GOT3 (cell line): ENCODE measurements at regions not wholly inside any gene's neighbourhood (a gene's known extent, or its start where the extent isn't known, plus 50 kb on each side); places are given as distances from the start of the nearest gene placed in this dataset.

Experiments
- DNase-seq: peaks from one replicate; lab custom pipeline; 2025; ENCODE audit warnings: mixed read lengths; lab: John Stamatoyannopoulos, UW

DNA sequence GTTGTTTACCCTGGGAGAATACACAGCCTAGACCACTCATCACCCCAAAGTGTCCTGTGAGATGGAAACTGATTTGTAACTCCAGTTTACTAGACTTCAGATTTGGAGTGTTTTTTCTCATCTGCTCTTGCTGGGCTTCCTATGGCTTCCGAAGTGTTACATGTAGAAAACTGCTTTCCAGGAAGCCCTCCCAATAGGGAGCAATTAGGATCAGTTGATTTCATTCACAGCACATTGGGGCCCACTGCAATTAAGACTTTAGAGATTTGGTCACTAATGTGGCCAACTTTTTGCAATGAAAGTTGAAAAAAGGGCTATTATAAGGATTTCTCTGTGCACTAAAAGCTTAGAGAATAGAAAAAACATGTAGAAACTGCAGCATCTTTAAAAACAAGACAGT, 656.6 kb upstream of the CHAC2 start:
- no peak for DNase-seq

- DNase-seq, result no peak
Observed at GRCh38 chr2:53108246-53108645, 659.4 kb upstream of the CHAC2 start.

GRCh38 chr2:53104263-53104662, 663.3 kb upstream of the CHAC2 start:
- no peak for DNase-seq

DNA sequence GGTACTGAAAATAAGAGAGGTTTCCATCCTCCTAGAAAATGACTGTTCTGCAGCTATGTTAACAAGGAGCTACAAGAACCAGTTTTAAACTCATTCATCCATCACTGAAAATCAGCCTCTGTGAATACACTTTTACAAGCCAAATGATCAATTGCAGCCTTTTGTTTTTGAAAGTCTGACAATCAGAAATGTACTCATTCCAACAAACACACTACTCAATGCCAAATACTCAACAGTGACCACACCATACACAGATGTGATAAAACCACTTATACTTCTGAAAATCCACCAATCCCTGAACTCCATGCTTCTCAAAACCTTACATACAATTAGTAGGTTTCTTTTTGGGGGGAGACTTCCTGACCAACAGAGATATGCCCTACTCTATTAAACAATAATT, 663.9 kb upstream of the CHAC2 start:
- DNase-seq, result no peak

GRCh38 chr2:53098696-53099078, 668.9 kb upstream of the CHAC2 start:
- no peak for DNase-seq

DNA sequence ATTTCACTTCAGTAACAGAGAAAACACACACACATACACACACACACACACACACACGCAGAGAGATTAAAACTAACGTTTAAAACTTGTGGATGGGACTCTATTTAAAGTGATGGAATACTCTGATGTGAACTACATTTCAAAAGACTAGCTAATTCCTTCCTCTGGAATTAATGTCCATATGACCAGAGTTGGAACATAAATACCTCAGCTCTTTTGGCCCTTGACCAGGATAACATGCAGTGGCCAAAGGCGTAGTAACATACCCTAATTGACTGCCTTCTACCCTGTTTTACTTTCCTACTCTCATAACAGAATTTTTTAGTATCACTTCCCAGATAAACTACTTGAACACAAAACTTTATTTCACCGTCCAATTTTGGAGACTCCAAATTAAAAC, 671.3 kb upstream of the CHAC2 start:
- no peak for DNase-seq

DNA sequence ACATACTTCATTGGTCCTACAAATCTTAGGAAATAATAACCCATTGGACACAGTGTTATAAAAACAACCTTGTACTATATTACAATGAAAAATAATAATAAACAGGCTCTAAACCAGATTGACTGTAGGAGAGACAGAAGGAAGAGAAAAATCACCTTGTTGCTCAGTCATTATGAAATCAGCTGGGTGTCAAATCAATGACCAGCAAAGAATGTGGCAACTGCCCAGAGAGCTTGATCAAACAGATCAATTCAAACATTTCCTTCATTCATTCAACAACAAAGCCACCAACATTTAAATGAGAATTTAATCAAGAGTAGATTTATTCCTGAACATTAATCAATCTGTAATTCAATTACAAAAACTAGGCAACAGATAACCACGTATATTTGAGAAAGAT, 671.9 kb upstream of the CHAC2 start:
- DNase-seq, result no peak

- no peak for DNase-seq
Observed at GRCh38 chr2:53095227-53095626, 672.4 kb upstream of the CHAC2 start.

DNA sequence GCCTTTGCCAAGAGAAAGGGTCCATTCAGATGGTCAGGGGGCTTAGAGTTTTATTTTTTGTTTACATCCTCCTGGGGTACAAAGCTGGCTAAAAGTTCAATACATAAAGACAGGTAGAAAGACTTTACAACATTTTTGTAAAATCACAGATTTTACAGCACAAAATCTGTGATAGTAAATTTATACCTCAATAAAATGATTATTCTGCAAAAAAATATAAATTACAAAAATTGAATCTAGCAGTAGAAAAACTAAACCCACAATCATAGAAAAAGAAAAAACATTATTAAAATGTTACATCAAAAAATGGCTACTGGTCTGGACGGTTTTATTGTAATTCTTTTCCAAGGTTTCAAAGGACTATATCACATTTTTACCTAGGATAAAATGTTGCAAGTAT, 674.2 kb upstream of the CHAC2 start:
- DNase-seq, result no peak

GRCh38 chr2:53091183-53091582, 676.4 kb upstream of the CHAC2 start:
- DNase-seq, result no peak

DNA sequence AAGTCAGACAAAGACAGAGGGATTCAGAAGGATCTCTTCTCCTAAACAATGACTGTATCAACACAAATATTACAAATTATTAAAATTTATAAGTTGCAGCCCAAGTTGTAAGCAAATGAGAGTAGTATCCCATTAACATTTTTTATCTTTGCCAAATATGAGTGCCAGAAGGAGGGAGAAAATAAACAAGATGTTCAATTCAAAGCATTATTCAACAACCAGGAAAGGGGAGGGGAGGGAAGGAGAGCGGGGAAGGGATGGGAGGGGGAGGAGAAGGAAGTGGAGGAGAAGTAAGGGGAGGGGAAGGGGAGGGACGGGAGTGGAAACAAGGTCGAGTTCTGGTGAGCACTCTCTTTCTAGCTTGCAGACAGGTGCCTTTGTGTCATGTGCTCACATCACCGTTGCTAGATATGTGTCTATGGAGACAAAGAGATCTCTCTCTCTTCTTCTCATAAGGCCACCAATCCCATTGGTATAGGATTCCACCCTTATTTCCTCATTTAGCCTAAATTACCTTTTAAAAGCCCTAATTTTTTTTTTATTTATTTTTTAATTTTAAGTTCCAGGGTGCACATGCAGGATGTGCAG, 679.6 kb upstream of the CHAC2 start:
- no peak for DNase-seq

- no peak for DNase-seq
Observed at GRCh38 chr2:53087262-53087873, 680.2 kb upstream of the CHAC2 start.

GRCh38 chr2:53077413-53077812, 690.2 kb upstream of the CHAC2 start:
- DNase-seq, result no peak

GRCh38 chr2:53075760-53076159, 691.8 kb upstream of the CHAC2 start:
- DNase-seq, result no peak

GRCh38 chr2:53067533-53067932, 700.1 kb upstream of the CHAC2 start:
- no peak for DNase-seq

- DNase-seq, result no peak
Observed at GRCh38 chr2:53067056-53067455, 700.5 kb upstream of the CHAC2 start.

DNA sequence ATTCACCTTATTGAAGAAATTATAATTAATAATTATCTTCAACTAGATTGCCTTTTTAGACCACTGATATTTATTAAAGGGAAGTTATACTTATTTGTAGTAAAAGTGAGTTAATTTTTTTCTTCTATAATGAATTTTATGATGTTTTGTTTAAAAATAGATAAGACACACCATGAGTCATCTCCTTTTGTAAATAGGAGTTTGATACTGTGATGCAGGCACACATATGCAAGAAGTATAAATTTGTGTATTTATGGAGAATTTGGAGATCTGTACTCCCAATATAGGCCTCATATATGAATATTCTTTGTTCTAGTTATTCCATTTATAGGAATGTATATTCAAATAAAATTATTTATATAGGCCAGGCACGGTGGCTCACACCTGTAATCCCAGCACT, 703.5 kb upstream of the CHAC2 start:
- DNase-seq, result no peak

DNA sequence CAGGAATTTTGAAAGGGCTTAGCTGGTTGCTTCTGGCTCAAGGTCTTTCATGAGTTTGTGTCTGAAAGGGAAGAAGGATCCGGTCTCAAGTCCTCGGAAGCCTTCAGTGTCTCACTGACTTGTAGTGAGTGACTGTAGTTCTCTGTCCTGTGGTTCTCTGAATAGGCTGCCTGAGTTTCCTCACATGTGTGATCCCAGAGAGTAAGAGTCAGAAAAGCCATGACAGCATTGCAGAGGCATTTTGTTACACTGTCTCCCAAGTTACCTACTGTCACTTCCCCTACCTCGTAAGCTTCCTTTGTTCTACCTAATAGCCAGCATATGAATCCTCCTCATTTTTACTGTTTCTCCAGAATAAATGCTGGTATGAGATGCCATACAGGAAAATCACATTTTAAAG, 709.1 kb upstream of the CHAC2 start:
- no peak for DNase-seq

GRCh38 chr2:53053937-53054336, 713.7 kb upstream of the CHAC2 start:
- no peak for DNase-seq

DNA sequence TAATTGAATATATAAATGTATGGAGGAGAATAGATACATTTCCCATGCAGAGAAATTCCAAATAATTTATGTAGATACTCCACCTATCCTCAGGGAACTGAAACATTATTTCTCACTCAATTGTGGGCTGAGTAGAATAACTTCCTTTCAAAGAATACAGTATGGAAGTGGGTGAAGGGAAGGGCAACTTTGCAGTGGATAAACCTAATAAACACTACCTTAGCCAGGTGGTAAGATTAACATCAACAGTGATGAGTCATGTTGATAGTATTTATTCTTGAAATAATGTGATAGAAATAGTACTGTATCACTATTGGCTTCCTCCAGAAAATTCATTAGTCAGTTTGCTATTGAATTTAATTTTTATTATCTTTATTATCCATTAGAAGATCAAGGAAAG, 716.4 kb upstream of the CHAC2 start:
- no peak for DNase-seq

DNA sequence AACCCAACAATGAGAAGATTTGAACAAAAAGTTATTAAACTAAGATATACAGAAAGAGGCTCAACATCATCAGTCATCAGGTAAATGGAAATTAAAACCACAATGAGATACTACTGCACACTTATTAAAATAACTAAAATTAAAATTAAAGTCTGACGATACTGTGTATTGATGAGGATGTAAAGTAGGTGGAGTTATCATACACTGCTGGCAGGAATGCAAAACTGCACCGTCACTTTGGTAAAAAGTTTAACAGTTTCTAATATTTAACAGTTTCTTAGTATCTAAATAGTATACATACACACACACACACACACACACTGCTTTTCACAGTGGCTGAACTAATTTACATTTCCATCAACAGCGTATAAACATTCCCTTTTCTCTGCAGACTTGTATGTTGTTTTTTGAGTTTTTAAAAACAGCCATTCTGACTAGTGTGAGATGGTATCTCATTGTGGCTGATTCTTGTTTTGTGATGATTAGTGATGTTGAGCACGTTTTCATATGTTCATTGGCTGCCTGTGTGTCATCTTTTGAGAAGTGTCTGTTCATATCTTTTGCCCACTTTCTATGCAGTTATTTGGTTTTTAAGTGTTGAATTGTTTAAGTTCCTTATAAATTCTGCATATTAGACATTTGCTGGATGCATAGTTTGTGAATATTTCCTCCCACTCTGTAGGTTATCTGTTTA, 726.9 kb upstream of the CHAC2 start:
- no peak for DNase-seq

GRCh38 chr2:53036196-53036595, 731.4 kb upstream of the CHAC2 start:
- DNase-seq, result no peak

DNA sequence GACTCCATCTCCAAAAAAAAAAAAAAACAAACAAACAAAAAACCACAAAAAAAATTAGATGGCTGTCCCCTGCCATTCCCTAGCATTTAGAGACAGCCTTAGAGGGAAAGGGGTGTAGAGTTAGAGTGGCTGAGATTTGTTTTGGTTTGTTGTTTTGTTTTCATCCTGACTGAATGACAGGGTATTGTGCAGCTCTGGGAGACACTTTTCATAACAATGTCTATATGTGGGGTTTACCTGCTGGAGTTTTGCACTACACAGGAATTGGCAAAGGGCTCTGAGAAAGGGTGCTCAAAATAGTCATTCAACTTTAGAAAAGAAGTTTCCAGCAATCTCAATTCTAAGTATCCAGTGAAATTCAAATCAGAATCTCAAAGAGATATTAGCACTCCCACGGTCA, 732.5 kb upstream of the CHAC2 start:
- no peak for DNase-seq

DNA sequence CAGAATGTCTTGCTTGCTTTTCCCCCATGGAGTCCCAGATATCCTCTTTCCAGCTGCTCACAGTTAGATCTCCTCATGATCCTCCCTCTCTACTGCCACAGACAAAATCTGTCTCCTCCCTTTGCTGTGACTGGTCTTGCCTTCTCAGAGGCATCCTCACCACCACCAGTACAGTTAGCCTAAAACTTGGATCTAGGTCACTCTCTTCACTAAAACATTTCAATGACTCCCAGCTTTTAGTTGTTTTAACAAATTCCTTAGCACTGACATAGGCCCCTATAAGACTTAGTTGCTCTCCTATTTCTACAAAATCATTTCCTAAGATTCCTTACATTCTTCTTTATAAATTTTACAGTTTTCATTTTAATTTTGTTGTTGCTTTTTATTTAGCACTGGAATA, 734.2 kb upstream of the CHAC2 start:
- DNase-seq, result no peak
